Esophagus mucosa (tissue), 1 donor: ENCODE measurements at regions not wholly inside any gene's neighbourhood (a gene's known extent, or its start where the extent isn't known, plus 50 kb on each side); places are given as distances from the start of the nearest gene placed in this dataset.

Experiments used
- ATAC-seq: fragments of 200-7000 bp; cut with Tn5 transposase; one replicate; pipeline ENCODE4 v1.9.1; 2020
- donor health status: DM: yes; HTN: yes; CAD: no.

- no peak for ATAC-seq
Observed at GRCh38 chr10:131584287-131584686, 272.8 kb upstream of the TCERG1L start.

DNA sequence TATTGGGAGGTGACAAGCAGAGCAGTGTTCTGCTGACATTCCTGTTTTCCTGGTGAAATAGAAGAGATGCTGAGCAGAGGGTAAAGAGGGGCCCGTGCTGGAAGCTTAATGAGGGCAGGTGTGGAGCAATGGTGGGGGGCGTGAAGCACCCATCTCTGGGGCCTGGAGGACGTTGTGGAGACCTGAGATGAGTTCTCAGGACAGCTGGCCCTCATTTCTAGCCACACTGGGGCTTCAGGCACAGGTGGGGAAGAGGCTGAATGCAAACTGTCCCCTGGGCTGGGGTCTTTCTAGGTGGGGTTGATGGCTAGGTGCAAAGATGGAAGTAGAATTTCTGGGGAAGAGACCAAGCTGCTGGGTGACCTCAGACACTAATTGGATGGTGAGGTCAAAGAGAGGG lies 274.2 kb upstream of the TCERG1L start:
- no peak for ATAC-seq

DNA sequence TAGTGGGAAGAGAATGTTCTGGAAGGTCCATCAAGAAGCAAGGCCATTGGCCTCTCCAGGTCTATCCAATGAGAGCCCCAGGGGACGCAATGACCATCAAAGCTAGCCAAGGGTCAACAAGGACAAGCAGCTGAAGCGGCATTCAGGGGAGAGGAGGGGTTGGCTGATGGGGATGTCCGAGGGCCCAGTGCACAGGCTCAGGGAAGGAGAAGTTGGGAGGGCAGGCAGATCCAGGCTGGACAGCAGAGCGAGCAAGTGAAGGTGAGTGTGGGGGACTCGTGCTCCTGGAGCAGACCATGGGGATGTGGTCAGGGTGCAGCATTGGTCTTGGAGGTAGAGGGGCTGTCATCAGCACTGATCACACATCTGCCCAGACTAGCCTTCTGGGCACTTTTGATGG lies 275.4 kb upstream of the TCERG1L start:
- no peak for ATAC-seq

DNA sequence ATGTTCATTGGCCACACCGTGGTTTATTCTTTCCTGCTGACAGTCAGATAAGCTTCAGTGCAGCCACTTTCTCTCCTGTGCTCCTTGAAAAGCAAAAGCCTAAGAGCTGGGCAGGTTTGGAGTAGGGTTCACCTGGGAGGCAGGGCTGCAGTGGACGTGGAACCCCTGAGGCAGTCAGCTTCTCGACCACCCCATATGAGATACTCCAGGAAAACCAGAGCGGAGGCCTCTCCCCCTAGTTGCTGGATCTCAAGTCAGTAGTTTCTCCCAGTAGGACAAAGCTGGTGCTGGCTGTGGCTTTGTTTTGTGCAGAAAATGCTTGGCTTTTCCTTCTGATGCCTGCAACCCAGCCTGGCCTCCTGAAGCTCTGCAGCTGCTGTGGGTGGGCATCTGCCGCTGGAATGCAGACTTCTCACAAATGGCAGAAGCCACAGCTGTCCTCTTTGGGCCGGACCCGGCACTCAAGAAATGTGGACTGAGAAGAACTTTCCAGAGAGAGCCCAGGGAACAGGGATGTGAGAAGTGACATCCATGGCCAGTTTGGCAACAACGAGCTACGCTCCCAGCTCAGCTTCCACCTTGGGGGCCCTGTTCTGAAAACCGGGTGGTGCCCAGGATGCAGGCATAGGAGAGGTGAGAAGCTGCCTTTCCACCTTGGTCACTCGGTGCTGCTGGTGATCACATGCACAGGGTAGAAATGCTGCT lies 276.6 kb upstream of the TCERG1L start:
- ATAC-seq = no peak

GRCh38 chr10:131588704-131589220 lies 277.2 kb upstream of the TCERG1L start:
- no peak for ATAC-seq

DNA sequence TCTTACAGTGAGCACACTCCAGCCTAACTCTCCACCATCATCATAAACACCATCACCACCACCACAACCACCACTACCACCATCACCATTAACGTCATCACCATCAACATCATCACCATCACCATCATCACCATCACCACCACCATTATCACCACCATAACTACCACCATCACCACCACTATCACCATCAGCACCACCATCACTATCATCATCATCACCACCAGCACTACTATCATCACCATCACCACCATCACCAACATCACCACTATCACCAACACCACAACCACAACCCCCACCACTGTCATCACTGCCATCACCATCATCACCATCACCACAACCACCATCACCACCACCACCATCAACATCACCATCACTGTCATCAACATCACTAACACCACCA lies 279.0 kb upstream of the TCERG1L start:
- ATAC-seq = no peak

- ATAC-seq = no peak
Observed at GRCh38 chr10:131591936-131592335, 280.4 kb upstream of the TCERG1L start.

DNA sequence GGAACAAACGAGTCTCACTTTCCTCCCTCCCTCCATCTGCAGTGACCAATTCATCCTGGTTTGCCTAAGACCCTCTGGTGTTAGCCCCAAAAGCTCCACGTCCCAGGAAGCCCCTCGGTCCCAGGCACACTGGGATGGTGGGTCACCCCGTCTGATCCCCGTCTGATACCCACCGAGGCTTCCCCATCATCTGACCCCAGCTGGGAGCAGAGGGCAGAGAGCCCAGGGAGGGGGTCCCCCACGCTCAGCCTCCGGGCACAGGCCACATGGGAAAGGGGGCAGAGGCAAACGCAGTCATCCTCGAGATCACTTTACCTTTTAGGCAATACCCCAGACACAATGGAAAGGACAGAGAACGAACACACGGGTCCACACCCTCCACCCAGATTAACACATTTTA lies 291.6 kb upstream of the PPP2R2D start:
- ATAC-seq = no peak

DNA sequence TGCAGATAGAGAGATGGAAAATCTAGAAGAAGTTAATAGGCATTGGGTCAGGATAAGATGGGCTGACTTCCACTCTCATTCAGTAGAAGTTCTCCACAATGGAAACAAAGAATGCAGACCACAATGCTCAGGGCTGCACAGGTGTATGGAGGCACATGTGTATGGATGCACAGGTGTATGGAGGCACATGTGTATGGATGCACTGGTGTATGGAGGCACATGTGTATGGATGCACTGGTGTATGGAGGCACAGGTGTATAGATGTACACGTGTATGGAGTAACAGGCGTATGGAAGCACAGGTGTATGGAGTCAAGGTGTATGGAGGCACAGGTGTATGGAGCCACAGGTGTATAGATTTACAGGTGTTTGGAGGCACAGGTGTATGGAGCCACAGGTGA lies 285.7 kb upstream of the PPP2R2D start:
- ATAC-seq = no peak

DNA sequence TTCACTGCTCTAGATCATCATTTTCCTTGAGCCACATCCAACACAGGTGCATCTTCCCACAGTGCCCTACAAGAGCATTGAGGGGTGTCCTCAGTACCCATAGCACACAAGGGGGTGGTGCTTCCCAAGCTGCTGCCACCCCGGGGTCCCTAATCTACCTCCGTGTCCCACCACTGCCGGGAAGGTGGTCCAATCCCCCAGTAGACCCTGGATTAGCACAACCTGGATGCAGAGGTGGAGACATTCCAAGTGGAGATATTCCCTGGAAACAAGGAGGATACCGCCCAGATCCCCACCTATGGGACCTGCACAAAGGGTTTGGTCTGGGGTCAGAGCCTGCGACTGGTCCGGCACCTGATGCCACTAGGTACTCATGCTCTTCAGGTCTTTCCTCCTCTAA lies 284.8 kb upstream of the PPP2R2D start:
- ATAC-seq = no peak

- no peak for ATAC-seq
Observed at GRCh38 chr10:131617113-131617858, 283.5 kb upstream of the PPP2R2D start.

DNA sequence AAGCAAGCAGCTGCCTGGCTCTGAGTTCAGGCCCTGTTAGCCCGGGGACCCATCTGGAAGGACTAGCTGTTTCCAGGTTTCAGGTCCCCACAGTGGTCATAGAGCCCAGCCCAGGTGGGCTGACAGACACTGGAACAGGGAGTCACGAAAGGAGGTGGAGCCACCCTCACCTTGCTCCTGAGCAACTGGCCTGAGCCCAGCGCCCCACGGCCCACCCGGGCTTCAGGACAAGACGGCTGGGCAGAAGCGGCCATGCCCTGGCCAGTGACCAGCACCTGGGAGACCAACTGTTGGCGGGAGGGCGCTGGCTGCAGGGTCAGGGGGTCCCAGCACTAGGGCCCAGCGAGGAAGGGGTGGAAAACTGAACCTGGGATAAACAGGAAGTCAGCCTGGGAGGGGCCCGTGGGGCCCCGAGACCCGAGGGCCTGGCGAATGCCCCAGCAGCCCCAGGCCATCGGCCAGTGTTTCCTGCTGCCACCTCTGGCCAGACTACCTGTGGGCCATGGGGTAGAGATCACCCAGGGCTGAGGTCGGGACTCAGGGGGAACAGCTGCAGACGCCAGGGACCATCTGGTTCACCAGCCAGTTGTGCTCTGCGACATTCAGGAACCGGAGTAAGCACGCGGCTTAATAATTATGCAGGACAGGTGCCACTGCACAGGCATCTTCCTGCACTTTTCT lies 282.1 kb upstream of the PPP2R2D start:
- no peak for ATAC-seq

- ATAC-seq = no peak
Observed at GRCh38 chr10:131620314-131620713, 280.5 kb upstream of the PPP2R2D start.

DNA sequence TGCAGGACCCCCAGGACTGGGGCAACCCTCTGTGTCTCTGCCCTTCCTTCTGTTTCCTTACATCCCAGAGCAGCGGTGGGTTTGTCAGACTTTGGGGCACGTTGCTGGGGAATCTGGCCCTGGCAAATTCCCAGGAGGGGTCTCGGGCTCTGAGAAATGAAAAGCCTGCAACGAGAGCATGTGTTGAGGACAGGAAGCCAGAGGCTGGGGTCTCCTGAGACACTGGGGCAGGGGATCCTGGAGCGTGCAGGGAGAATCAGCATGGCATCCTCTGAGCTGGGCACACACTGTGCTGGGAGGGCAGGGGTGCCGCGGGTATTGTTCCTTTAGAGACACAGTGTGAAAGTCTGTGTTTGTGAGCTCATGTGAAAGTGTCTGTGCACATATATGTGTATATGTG lies 279.9 kb upstream of the PPP2R2D start:
- no peak for ATAC-seq

GRCh38 chr10:131621784-131622624 lies 278.8 kb upstream of the PPP2R2D start:
- ATAC-seq = peak; percentile 78

- ATAC-seq = no peak
Observed at GRCh38 chr10:131625041-131625440, 275.8 kb upstream of the PPP2R2D start.

DNA sequence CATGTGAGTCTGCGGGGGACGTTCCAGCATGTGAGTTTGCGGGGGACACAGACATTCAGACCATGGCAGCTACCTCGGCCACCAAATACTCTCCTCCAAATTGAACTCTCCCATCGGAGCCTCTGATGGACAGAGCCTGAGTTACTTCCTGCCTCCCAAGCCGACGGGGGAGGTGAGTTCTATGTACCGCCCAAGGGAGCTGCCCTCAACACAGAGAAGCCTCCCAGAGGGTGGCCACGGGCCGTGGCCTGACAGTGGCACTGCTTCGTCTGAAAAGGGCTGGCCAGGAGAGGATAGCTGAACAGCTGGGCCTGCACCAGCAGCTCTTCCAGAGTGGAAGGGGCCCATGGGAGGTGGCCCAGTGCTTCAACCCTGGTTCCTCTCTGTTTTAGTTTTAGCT lies 274.5 kb upstream of the PPP2R2D start:
- no peak for ATAC-seq

- no peak for ATAC-seq
Observed at GRCh38 chr10:131629026-131629770, 271.6 kb upstream of the PPP2R2D start.

DNA sequence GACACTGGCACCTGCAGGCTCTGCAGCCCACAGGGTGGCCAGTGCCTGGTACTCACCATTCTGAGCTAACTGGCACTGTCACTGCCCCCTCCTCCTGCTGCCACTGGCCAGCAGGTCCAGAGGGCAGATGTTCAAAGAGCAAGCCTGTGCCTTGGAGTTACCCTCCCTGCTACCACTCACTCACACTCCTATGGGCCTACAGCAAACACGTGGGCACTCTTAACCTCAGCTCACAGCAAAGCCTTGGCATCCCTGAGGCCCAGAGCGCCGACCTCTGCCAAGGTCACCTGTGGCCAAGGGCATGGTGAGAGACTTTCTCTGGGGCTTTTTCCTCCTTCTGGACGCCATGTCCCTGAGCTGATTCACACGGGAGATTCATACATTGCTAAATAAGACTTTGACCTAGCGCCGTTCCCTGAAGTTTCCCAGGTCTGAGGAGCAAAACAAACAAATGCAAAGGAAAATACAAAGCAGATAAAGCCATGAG lies 270.0 kb upstream of the PPP2R2D start:
- ATAC-seq = no peak

DNA sequence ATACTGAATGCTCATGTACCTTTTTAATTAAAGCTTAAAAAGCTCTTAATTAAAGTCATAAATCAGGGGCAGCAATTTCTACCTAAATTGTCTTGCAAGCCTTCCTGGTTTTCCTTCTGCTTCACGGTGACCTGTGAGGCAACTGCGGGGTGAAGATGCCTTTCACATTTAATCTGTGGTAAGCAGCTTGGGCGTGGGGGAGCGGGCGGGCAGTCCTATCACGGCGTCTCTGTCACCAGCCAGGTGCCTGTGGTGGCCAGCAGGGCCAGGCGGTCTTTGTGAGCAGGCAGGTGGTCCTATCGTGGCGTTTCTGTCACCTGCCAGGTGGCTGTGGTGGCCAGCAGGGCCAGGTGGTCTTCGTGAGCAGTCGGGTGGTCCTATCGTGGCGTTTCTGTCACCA lies 269.2 kb upstream of the PPP2R2D start:
- no peak for ATAC-seq

- ATAC-seq = no peak
Observed at GRCh38 chr10:131635564-131636015, 265.2 kb upstream of the PPP2R2D start.

GRCh38 chr10:131636116-131636515 lies 264.7 kb upstream of the PPP2R2D start:
- ATAC-seq = no peak
